HG03045 (cell line): ENCODE measurements at regions not wholly inside any gene's neighbourhood (a gene's known extent, or its start where the extent isn't known, plus 50 kb on each side); places are given as distances from the start of the nearest gene placed in this dataset.
"Not testable (repeated sequence)": the region's sequence is repeated elsewhere in the genome, so short reads cannot be mapped to it uniquely, and the experiment has no call there.

Experiments
- ATAC-seq: cut with Tn5 transposase; IDR thresholded peaks from one replicate; pipeline ENCODE4 v1.9.1; 2021; ENCODE audit warnings: mild to moderate bottlenecking, moderate library complexity; ENCODE audit not compliant: unreplicated experiment

- no peak for ATAC-seq
Measured at GRCh38 chr5:93235761-93236160, 345.3 kb downstream of the NR2F1-AS1 start.

- ATAC-seq, result no peak
Measured at GRCh38 chr5:93226202-93226735, 354.8 kb downstream of the NR2F1-AS1 start.

GRCh38 chr5:93225748-93226147 lies 355.3 kb downstream of the NR2F1-AS1 start:
- ATAC-seq, result no peak

- no peak for ATAC-seq
Measured at GRCh38 chr5:93224624-93225023, 356.4 kb downstream of the NR2F1-AS1 start.

- ATAC-seq, result no peak
Measured at GRCh38 chr5:93221773-93222172, 359.2 kb downstream of the NR2F1-AS1 start.

- ATAC-seq, result no peak
Measured at GRCh38 chr5:93220431-93220830, 360.6 kb downstream of the NR2F1-AS1 start.

GRCh38 chr5:93219641-93220145 lies 361.3 kb downstream of the NR2F1-AS1 start:
- ATAC-seq, result no peak

- ATAC-seq, result not testable (repeated sequence)
Measured at GRCh38 chr5:93213111-93213794, 367.8 kb downstream of the NR2F1-AS1 start.

- ATAC-seq, result no peak
Measured at GRCh38 chr5:93209476-93209875, 371.5 kb downstream of the NR2F1-AS1 start.

GRCh38 chr5:93208141-93208751 lies 372.8 kb downstream of the NR2F1-AS1 start:
- ATAC-seq, result no peak

GRCh38 chr5:93206203-93206602 lies 374.8 kb downstream of the NR2F1-AS1 start:
- ATAC-seq, result no peak

- ATAC-seq, result no peak
Measured at GRCh38 chr5:93201061-93201460, 380.0 kb downstream of the NR2F1-AS1 start.

GRCh38 chr5:93196986-93197385 lies 384.0 kb downstream of the NR2F1-AS1 start:
- no peak for ATAC-seq

- no peak for ATAC-seq
Measured at GRCh38 chr5:93193431-93194347, 387.3 kb downstream of the NR2F1-AS1 start.

GRCh38 chr5:93192683-93193082 lies 388.3 kb downstream of the NR2F1-AS1 start:
- ATAC-seq, result no peak

GRCh38 chr5:93192087-93192486 lies 388.9 kb downstream of the NR2F1-AS1 start:
- ATAC-seq, result no peak

- no peak for ATAC-seq
Measured at GRCh38 chr5:93191035-93191817, 389.8 kb downstream of the NR2F1-AS1 start.

GRCh38 chr5:93189707-93190120 lies 391.3 kb downstream of the NR2F1-AS1 start:
- ATAC-seq, result no peak

- ATAC-seq, result no peak
Measured at GRCh38 chr5:93188876-93189485, 392.0 kb downstream of the NR2F1-AS1 start.
